ENCODE measurements at regions not wholly inside any gene's neighbourhood (a gene's known extent, or its start where the extent isn't known, plus 50 kb on each side); places are given as distances from the start of the nearest gene placed in this dataset.
"Not testable (repeated sequence)": the region's sequence is repeated elsewhere in the genome, so short reads cannot be mapped to it uniquely, and the experiment has no call there.

DNA sequence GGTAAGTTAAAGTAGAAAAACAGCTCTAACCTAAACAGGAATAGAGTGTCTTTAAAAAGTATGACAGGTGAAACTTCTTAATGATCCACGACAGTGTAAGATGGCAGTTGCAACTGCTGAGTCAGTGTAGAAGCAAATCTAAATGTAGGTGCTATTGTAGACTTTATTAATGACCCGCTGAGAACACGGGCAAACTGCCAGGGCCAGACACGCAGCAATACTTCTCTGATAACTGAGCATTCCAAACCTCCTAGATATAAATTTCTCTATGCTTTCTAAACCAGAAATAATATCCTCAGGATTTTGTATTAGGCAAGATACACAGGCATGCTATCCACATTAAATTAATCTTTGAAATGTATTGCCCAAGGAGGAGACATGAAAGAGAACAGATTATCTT is 1076.4 kb downstream of the HACE1 start:
- no peak for DNase-seq (ENCODE audit: low spot score)

DNA sequence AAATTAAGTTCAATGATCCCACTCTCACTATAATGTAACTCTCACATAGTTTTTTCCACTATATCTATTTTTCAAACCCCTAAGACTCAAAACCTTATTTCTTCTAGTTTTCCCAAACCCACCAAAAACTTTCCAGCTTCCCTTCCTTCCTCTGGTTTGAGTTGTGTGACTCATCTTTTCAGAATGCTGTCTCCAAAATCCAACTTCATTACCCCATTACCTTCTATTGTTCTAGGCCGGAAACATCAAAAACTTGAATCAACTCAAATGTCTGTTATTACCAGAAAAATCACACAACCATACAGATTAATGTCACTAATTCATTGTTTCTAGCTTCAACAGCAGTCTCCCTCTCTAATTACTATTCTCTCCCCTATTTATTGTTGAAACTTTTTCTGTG is 1090.3 kb downstream of the HACE1 start:
- DNase-seq (ENCODE audit: low spot score), result no peak

DNA sequence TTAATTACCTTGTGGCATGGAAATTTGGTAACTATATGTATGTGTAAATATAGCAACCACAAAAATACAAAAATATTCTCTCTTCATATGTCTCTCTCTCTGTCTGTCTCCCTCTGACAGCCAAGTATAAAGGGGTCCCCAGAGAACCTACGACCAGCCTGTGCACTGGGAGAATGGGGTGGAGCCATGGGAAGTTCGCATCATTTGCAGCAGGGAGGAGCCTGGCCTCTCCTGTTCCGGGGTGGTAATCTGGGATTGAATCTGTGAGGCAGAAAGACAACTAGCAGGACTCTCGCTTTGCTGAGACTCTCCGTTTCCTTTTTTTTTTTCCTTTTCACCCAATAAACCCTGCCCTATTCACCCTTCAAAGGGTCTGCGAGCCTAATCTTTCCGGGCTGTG is 1109.1 kb downstream of the HACE1 start:
- no peak for DNase-seq (ENCODE audit: low spot score)

DNA sequence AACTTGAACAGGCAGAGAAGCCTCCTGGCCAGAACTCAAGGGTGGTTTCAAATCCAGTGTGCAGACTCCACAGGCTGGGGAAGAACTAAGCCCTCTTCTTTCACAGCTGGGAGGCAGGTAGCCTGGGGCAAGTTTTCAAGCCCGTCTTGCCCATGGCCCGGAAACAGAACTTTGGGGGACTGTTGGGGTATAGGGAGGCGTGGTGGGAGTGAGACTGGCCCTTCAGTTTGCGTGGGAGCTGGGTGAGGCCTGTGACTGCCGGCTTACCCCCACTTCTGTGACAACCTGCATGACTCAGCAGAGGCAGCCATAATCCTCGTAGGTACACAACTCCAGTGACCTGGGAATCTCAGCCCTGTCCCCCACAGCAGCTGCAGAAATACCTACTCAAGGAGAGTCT is 1125.7 kb downstream of the HACE1 start:
- DNase-seq (ENCODE audit: low spot score), result no peak

DNA sequence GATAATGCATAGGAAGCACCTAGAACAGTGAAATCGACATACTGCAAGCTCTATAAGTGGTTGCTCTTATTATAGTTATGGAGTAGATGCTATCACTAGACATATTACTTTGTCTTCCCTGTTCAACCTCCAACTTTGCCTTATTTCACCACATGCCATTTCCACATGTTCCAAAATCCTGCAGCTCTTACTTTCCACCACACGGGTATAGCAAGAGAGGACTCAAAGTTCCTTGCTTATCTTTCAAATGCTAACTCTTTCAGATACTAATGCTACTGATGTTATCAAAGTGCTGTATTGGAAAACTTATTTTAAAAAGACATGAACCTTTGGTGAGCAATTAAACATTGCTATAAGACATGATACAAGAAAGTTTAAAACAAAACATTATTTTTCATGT is 1130.1 kb downstream of the HACE1 start:
- no peak for DNase-seq (ENCODE audit: low spot score)

DNA sequence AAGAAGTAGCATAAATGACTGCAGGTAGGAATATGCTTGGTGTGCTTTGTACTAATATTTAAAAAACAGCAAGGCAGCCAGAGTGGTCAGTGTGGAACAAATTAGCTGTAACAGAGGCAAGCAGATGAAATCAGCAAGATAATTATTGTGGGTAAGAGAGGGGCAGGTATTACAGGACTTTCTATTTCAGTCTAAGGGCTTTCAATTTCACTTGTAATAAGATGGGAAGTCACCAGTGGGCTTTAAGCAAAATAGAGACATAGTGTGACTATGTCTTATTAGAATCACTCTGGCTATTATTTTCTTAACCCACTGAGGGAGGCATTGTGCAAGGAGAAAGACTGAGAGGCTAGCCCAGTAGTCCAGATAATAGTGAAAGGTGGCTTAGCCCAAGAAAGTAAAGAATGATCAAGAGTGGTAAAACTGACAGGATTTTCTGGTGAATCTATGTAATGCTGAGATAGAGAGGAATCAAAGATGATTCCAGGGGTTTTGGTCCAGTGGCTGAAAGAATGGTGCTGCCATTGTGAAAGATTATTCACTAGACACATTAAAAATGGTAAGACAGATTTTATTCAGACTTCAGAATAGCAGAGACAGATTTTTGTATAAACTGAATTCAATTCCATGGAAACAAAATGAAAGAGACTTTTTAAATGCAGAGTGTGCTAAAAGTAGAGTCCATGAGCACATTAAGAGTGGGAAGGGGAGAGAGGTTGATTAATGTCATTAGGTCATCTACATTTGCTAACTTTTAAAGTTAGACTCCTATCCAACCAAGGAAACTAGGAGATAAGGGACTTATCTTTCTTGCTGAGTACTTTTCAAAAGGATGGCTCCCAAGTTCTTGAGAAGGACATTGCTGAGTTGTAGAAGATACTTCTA is 1136.0 kb downstream of the HACE1 start:
- no peak for DNase-seq (ENCODE audit: low spot score)

DNA sequence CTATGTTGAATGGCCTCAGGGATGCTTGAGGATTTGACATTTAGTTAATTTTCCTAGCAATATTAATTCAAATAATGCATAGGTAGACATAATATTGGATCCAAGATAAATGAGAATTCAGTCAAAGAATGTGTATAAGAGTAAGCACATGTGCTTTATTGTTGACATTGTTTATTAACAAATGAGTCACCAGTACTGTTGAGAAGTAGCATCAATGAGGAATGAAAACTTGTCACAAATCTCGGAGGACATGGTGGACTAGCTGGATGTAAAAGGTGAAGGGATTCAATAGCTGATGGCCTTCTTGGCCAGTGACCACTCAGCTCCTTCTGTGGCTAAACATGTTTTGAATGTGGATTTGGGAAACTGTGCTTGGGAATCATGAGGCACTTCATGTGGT is 1137.0 kb downstream of the HACE1 start:
- DNase-seq (ENCODE audit: low spot score), result no peak

DNA sequence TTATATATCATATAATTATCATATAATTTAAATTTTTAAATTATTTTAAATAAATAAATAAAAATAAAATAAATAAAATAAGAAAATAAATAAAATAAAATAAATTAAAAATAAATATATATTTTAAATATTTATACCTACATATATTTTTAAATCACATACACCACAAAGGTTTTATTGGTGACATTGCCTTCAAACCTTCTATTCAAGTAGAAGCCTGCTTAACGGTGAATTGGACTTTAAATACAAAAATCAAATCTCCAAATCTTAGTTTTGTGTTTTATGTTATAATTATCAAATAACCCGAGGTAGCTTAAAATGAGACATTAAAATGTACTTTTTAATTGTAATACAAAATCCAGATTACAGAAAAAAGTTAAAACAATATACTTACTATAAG is 1137.8 kb downstream of the HACE1 start:
- no peak for DNase-seq (ENCODE audit: low spot score)

DNA sequence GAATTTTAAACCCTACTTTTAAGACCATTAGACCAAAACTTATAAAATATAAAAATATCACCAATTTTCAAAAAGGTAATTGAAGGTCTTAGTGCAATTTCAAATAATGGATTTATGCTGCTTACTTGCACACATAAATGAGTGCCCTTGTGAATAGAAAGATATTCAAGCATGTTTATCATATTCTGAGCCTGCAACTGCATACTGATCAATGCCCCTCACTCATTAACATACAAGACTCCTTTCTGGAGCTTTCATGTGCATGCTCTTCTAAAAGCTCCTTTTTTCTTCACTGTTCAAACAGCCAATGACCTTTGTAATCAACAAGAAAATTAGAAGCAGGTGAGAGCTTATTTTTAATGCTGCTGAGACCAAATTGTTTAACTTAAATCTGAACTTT is 1139.3 kb downstream of the HACE1 start:
- DNase-seq (ENCODE audit: low spot score), result no peak

DNA sequence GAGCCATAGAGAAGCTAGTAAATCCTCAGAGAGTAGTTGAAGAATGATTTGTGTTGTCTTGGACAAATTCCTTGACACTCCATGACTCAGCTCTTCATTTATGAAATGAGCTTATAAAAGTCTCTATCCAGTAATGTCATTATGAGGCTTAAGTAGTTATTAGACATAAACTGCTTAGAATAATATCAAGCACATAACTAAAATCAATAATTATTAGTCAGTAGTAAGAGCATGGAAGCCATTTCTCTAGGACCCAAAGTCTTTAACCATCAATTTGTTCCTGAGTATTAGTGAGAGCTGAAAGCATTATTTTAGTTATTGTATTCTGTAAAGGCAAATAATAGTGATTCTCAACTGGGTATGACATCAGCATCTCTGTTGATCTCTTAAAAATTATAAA is 1140.2 kb downstream of the HACE1 start:
- no peak for DNase-seq (ENCODE audit: low spot score)

DNA sequence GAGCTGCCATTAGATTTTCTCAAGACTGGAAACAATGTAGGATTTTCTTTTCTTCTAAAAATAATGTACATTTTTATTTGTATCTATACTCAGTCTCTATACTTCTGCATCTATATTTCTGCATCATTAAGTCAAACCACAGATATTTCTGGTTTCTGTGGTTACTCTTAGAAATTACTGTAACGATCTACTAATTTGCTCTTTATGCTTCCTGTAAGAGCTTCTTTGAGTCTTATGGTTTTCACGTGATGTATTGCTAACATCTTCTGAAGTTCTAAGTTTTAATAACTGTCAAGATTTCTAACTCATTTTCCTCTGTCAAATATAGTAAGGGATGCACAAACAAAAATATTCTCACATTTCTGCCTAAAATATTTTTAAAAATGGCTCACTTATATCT is 1144.5 kb downstream of the HACE1 start:
- DNase-seq (ENCODE audit: low spot score), result no peak

DNA sequence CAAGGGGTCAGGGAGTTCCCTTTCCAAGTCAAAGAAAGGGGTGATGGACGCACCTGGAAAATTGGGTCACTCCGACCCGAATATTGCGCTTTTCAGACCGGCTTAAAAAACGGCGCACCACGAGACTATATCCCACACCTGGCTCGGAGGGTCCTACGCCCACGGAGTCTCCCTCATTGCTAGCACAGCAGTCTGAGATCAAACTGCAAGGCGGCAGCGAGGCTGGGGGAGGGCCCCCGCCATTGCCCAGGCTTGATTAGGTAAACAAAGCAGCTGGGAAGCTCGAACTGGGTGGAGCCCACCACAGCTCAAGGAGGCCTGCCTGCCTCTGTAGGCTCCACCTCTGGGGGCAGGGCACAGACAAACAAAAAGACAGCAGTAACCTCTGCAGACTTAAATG is 1150.5 kb downstream of the HACE1 start:
- DNase-seq (ENCODE audit: low spot score), result not testable (repeated sequence)

DNA sequence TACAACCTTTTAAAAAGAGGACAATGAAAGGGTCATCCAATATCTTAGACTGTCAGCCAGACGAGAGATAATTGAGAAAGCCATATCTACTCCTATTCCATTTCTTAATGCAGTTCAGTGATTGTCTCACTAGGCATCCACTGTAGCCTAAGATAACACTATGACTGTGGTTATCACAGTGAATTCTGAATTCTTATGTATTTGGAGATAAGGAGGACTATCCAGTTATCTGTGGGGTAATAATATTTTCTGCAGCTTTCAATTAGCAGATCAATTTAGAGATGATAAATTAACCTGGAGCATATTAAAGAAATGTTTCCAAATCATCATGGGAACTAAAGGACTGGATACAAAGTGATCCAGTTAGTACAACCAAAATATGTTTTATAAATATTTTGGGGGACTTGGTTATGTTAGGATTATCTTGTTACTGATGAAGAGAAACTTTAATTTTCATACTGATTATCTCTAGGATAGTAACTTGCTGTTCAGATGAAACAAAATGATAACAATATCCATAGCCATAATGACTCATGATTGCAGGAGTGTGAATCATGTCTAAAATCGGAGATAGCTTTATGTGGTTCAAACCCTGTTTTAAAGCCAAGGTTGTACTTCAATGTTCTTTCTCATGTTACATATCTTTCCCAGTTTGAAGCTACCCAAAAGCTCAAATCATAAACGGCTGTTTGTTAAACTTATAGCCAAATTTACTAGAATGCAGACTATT is 1152.0 kb downstream of the HACE1 start:
- DNase-seq (ENCODE audit: low spot score), result no peak

DNA sequence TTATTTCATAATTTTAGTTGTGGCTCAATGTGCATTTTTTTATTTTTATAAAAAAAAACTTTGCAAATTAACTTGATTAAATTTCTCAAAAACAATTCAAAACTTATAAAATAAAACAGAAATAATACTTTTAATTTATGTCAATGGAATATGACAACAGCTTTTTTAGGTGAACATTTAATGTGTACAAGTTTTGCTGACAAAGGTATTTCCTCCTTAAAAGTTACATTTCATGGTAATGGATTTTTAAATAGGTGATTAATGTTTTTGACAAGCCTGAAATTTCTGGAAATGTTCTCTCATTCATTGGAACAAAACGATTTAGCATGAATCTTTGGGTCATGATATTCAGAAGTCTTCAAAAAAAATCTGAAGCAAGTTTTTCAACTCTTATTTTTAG is 1160.0 kb downstream of the HACE1 start:
- no peak for DNase-seq (ENCODE audit: low spot score)

DNA sequence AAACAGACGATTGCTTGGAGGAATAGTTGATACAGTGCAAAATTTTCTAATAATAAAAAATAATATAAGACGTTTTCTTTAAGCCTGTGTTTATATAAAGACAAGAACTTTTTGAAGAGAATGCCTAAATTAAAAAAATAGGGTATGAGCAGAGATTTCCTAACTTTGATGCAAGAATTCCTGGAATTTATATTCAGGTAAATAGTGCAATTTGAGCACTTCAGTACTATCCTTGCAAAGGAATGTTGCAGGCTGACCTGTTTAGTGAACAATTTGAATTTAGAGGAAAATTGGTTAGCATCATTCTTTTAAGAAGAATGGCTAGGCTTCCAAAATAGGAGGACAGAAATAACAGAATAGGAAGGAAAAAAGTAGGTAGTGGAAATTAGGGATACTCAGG is 1172.3 kb downstream of the HACE1 start:
- DNase-seq (ENCODE audit: low spot score), result no peak

DNA sequence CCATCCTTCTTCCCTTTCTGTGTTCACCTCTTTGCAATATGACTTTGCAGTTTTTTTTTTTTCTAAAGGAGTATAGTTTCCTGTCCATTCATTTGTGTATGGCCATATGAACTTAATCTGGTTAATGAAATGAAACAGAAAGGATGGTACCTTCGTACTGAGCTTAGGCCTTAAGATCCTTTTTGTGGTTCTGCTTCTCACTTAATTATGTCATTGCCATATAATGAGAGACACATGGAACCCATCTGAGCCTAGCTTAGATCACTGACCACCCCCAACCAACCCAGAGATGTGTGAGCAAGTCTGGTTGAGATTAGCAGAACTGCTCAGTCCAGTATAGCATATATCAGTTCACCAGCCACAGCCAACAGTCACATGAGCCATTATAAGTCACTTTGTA is 1179.6 kb downstream of the HACE1 start:
- no peak for DNase-seq (ENCODE audit: low spot score)

DNA sequence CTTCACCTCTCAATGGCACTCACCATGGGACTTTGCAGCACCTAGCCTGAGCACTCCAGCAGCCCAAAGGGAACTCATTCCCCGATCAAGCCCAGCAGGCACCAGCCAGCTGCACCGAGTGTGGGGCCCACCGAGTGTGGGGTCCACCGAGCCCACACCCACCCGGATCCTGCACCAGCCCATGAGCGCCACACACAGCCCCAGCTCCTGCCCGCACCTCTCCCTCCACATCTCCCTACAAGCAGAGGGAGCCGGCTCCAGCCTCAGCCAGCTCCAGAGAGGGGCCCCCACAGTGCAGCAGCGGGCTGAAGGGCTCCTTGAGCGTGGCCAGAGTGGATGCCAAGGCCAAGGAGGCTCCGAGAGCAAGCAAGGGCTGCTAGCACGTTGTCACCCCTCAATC is 1182.4 kb downstream of the HACE1 start:
- DNase-seq (ENCODE audit: low spot score), result no peak

DNA sequence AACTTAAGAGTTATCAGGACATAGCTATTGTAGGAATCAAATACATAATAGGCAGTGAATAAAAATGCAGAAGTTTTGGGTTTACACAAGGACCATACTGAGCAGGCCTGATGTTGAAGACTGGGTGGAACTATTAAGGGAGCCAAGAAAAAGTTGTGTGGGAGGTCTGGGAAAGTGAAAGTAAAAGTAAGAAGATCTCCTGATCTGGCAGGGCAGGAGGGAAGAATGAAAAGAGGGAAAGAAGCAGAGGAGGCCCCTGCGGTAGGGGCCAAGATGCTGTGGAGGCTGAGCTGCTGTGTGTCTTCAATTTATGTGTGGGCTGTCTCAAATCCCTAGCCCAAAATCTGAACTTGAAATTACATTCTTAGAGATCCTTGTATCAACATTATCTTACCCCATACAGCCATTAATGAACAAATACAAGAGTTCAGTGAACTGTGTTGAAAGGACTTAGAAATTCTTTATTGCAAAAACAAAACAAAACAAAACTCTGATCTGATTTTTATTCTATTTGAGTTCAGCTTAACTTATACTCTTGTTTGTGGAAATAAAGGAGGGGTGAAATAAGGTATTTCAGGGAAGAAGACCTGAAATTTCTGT is 1183.8 kb downstream of the HACE1 start:
- peak; percentile 2 for DNase-seq (ENCODE audit: low spot score)

DNA sequence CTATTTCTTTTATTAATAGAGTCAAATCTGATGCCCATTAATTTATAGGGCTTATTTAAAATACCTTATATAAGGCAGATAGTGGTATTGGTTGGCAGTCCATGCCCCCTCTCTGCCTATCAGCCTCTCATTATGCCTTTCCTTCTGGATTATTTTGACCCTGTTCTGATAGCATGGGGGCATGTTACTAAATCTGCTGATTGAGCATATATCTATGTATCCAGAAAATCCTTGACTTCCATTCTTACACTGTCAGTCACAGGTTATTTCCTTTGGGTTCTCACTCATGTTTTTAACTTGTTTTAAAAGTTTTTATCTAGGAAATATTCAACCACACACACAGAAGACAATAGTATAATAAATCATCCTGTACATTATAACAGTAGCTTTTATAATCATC is 1184.9 kb downstream of the HACE1 start:
- DNase-seq (ENCODE audit: low spot score), result no peak

DNA sequence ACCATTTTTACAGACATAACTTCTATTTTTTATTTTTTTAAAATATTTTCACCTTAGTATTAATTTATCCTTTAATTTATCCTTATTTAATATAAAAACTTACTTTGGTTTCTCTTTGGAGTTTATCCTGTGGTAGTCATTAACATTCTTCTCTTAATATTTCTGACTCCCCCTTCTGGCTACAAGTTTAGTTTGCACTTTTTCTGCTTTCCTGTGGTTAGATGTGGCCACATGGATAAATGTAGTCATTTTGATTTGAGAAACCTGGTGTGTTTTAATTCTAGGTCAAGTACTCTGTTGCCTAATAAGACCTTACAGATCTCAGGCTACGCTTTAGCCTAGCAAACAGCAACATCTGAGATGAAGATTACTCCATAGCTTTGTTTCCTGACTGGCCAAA is 1187.5 kb downstream of the HACE1 start:
- DNase-seq (ENCODE audit: low spot score), result no peak

DNA sequence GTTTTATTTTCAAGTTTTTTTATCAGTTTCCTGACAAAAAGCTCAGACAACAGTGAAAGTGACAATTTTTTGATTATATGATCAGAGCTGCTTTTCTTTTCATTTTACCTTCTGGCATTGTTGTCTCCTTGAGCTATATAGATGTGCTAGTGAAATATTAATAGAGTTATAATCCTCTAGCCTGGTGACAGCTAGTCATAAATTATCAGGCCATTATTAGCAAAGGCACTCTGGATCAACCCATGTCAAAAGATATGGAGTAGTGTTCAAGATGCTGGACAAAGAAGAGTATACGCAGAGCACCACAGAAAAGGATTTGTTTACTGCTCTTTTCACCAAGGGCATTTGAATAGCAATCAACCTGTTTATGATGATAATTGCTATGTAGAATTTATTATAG is 1230.1 kb downstream of the HACE1 start:
- DNase-seq (ENCODE audit: low spot score), result no peak

DNA sequence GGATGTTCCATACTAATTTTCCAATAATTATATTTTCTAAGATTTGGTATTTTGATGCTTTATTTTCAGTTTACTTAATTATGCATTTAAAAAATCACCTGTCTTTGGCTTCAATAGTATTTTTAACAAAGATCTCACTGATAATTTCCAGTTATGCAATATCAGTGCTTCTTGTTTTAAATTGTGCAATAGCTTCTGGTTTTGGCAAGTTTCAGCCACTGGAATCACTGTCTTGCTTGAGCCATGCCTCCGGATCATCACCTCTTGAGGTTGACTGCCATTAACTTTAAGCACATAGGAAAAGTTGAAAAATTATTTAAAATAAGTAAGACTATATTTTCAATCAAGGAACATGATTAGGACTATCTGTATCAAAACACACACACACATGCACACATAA is 1242.1 kb downstream of the HACE1 start:
- no peak for DNase-seq (ENCODE audit: low spot score)

DNA sequence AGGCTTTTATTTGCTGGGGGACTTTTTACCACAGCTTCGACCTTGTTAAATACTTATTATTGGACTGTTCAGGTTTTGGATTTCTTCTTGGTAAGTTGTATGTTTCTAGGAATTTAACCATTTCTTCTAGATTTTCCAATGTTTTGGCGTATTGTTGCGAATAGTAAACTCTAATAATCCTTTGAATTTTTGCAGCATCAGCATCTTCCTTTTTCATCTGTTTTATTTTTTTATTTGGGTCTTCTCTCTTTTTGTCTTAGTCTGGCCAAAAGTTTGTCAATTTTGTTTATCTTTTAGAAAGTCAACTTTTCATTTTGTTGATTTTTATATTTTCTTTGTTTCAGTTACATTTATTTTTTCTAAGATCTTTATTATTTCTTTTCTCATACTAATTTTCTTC is 1272.0 kb downstream of the HACE1 start:
- DNase-seq (ENCODE audit: low spot score), result no peak
